GM19240 (cell line): ENCODE measurements at regions not wholly inside any gene's neighbourhood (a gene's known extent, or its start where the extent isn't known, plus 50 kb on each side); places are given as distances from the start of the nearest gene placed in this dataset.
A peak's percentile ranks its signal among the peaks of the same experiment; 100 is the strongest.

Experiments used
- DNase-seq: peaks from one replicate; pipeline ENCODE4 v3.0.0; 2011; ENCODE audit warnings: low spot score; ENCODE audit not compliant: insufficient read length

- DNase-seq: no peak
Measured at GRCh38 chr3:14335774-14336748, 66.3 kb upstream of the SLC6A6 start.

GRCh38 chr3:14336749-14337598 is 65.4 kb upstream of the SLC6A6 start:
- DNase-seq: no peak

GRCh38 chr3:14337828-14338227 is 64.6 kb upstream of the SLC6A6 start:
- DNase-seq: no peak

DNA sequence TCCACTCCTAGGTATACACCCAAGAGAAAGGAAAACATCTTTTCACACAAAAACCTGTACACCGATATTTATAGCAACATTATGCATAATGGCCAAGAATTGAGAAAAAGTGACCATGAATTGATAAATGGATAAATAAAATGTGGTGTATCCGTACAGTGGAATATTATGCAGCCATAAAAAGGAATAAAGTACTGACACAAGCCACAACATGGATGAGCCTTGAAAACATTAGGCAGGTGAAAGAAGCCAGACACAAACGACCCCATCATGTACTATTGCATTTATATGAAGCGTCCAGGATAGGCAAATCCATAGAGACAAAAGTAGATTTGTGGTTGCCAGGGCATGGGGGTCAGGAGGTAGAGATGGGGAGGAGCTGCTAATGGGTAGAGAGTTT is 64.2 kb upstream of the SLC6A6 start:
- DNase-seq: no peak

DNA sequence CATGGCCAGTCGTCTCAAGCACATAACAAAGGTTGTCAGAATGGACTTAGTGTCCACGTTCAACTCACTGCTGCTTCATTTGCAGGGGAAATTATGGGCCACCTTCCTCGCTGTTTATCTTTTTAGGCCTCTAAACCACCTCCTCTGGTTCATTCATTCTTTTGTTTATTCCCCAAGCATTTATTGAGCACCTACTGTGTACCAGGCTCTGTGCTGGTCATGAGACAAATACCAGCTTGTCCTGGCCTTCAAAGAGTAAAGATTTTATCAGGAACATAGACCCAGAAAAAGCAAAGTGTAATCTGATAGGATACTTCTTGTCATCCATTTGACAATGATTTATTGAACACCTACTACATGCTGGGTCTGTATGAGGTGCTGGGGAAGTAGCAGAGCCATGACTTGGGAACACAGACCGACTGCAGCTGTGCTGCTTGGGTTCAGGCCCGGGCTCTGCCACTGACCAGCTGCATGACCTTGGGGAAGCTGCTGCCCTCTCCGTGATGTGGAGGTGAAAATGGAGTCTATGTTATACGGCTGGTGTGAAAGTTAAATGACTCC is 63.4 kb upstream of the SLC6A6 start:
- DNase-seq: no peak

DNA sequence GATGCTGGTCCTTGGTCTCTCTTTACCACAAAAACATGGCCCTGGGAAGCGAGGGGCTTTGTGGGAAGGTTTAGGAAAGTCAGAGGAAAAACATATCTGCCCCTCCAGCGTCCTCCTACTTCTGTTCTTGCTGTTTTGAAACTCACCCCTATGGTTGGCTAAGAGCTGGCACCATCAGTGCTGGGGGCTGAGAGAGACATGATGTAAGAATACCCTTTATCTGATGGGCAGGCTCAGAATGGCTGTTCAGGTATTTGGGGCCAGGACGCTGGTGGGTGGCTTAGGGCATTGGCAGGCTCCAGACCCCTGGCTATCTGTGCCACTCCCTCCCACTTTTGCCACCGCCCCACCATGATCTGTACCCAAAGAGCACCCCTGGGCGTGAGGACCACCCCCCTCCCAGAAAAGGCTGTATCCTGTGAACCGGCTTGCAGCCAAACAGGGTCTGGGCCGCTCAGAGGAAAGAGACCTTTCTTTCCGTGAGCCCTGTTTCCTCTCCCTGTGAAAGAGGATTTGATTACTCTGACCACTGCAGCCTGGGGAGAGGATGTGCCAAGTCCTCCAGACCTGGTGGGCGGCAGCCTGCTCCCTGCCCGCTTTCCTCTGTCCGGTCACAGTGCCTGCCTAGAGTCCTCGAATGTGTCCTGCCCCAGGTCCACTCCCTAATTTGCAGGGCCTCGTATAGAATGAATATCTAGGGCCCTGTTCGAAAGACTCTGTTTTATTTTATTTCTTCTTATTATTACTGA is 61.3 kb upstream of the SLC6A6 start:
- no peak for DNase-seq

DNA sequence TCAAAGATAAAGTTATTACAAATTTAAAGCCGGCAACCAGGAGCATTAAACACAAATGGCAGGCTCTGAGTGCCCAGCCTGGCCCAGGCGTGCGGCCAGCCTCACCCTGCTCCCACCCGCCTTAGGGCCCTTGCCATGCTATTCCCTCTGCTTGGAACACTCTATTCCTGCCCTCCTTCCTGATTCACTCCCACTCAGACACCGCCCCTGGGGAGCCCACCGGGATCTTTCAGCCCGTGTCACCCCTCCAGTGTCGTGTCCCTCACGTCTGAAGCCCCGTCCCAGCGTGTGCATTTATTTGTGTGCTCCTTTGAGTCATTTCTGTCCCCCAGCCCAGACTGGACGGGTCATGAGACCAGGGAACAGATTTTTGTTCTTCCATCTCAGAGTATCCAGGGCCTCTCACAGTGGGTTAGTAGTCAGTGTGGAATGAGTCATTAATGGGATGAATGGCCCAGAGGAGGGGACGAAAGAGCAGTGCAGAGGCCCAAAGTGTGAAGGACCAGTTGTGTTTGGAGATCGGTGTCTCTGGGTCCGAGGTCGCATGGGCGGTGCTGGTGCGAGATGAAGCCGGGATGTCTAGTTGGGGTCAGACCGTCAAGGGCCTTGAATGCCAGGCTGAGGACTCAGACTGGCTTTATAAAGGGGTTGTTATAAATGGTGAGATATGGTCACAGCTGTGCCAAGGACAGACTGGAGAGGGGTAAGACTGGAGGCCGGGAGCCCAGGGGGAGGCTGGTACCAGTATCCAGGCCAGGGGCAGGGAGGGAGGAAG is 58.9 kb upstream of the SLC6A6 start:
- no peak for DNase-seq

GRCh38 chr3:14344351-14344750 is 58.1 kb upstream of the SLC6A6 start:
- no peak for DNase-seq

GRCh38 chr3:14345496-14346150 is 56.8 kb upstream of the SLC6A6 start:
- DNase-seq: no peak

- DNase-seq: no peak
Measured at GRCh38 chr3:14346191-14346590, 56.2 kb upstream of the SLC6A6 start.

- DNase-seq: no peak
Measured at GRCh38 chr3:14346642-14347041, 55.8 kb upstream of the SLC6A6 start.

DNA sequence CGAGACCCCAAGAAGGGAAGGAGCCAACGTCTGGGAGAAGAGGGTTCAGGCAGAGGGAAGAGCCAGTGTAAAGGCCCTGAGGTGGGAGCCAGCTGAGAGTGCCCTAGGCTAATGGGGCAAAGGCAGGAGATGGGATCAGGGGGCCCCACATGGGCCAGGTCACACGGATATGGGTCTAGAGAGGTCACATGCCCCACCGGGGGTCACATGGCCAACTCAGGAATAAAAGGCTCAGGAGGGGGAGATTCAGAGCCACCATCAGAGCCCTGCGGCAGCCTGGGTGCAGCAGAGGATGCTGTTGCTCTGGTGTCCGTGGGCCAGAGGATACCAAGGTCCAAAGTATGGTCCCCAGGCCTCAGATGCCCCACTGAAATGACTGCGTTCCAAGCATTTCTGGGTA is 55.3 kb upstream of the SLC6A6 start:
- no peak for DNase-seq

GRCh38 chr3:14351617-14352001 is 50.8 kb upstream of the SLC6A6 start:
- no peak for DNase-seq

DNA sequence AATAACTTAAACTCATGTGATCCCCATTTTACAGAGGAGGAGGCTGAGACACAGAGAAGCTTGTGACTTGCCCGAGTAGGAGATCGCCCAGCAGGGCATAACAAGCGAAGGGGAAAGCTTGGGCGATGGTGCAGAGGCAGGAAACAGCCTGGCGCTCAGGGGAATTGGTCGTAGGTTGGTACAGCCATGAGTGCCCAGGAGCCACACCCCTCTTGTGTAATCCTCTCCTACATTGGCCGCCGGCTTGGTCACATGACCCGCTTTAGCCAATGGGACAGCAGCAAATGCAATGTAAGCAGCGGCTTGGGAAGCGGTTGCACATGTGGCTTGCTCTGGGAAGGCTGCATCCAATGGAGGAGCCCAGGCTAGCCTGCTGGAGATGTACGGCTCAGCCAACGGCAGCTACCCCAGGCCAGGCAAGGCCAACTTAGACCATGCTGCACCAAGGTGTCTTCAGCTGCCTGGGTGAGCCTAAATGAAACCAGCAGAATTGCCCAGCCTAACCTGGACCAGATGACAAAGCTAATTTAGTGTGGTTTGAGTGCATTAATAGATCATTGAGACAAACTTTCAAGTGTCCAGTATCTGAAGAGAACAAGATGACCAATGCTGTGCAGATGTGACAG is 50.3 kb upstream of the SLC6A6 start:
- DNase-seq: peak; percentile 32
